Transverse colon (tissue), 4 donors: ENCODE measurements at regions not wholly inside any gene's neighbourhood (a gene's known extent, or its start where the extent isn't known, plus 50 kb on each side); places are given as distances from the start of the nearest gene placed in this dataset.

Experiments
- CTCF ChIP-seq, 5 experiments: fragments of 200-600 bp in 3 of 5; fragments of 450-650 bp in 2 of 5; sonication (generic) in 3 of 5; IDR thresholded peaks; 1 replicate in 2 of 5; 2 replicates in 3 of 5; pipeline ENCODE4 v1.5.1; 2016 to 2017; ENCODE audit warnings: antibody characterized with exemption in 5 of 5, inconsistent platforms in 3 of 5, mild to moderate bottlenecking in 2 of 5, moderate library complexity in 1 of 5
- EP300 ChIP-seq: sonication (generic); formaldehyde crosslinking; IDR thresholded peaks from one replicate; pipeline ENCODE4 v1.6.1; 2017; ENCODE audit warnings: antibody characterized with exemption, low read depth
- POLR2A ChIP-seq: fragments of 450-650 bp; IDR thresholded peaks from one replicate; pipeline ENCODE4 v1.6.1; 2016; ENCODE audit warnings: antibody characterized with exemption, mild to moderate bottlenecking, moderate library complexity
- POLR2AphosphoS5 ChIP-seq, 3 donors: sonication (generic); formaldehyde crosslinking; IDR thresholded peaks; one replicate each; pipeline ENCODE4 v1.6.1; 2016; ENCODE audit warnings: antibody characterized with exemption in 3 of 3

- no peak for TF ChIP-seq CTCF (IDR thresholded peaks at IDR 0.05)
- TF ChIP-seq POLR2A: no peak
- no peak for TF ChIP-seq POLR2AphosphoS5 (IDR thresholded peaks at IDR 0.05)
- TF ChIP-seq EP300: no peak
These were observed 391.2 kb downstream of the THBS2 start for GRCh38 chr6:168862346-168862980.
